HepG2 (cell line): ENCODE measurements at regions not wholly inside any gene's neighbourhood (a gene's known extent, or its start where the extent isn't known, plus 50 kb on each side); places are given as distances from the start of the nearest gene placed in this dataset.

Source experiments
- ATAC-seq: fragments of 200-7000 bp; cut with Tn5 transposase; 3 replicates; pipeline ENCODE4 v1.9.1; 2020; ENCODE audit warnings: mild to moderate bottlenecking, moderate library complexity
- BruUV-seq: library from RNA; stranded (reverse); fragments of 400-500 nt; replicated peaks from 2 replicates; lab custom pipeline; 2021; lab: Mats Ljungman, UMichigan
- CTCF ChIA-PET: fragments of 300-600 bp; formaldehyde crosslinking; extraction: SDS; loops from one replicate; lab custom pipeline; 2021; ENCODE audit warnings: low total read pairs, inconsistent platforms, low intra/inter-chr PET ratio; lab: Yijun Ruan, JAX
- POLR2A ChIA-PET: fragments of 350-600 bp; sonication (Branson Sonifier 250); formaldehyde crosslinking; loops from one replicate; lab custom pipeline; 2020; ENCODE audit warnings: antibody characterized with exemption, inconsistent platforms; lab: Yijun Ruan, JAX
- DNase-seq: peaks from one replicate; pipeline ENCODE4 v3.0.0-alpha.2; 2015; ENCODE audit warnings: low spot score
- FAIRE-seq: peaks from 3 replicates; lab custom pipeline; 2011; peaks lifted over from hg19 to GRCh38; lab: Jason Lieb, UNC
- H2AFZ ChIP-seq: one replicate; pipeline ENCODE4 v1.6.1; 2011; ENCODE audit warnings: low read length, inconsistent platforms
- H3K27ac ChIP-seq: fragments of 300-600 bp; 3 replicates; pipeline ENCODE4 v1.8.0; 2011; ENCODE audit warnings: mixed run types, mild to moderate bottlenecking, mixed read lengths, low read length, inconsistent platforms; ENCODE audit not compliant: insufficient read depth; ENCODE audit errors: extremely low read length
- H3K27me3 ChIP-seq, 2 experiments: fragments of 200-600 bp in 1 of 2; 2 replicates in 1 of 2; 3 replicates in 1 of 2; pipeline versions ENCODE4 v1.6.0 to v1.8.0; 2011; ENCODE audit warnings: low read length in 2 of 2, mild to moderate bottlenecking in 2 of 2, moderate library complexity in 2 of 2, inconsistent platforms in 1 of 2; ENCODE audit not compliant: insufficient read depth in 2 of 2, control insufficient read depth in 1 of 2
- H3K36me3 ChIP-seq, 2 experiments: fragments of 200-600 bp in 1 of 2; replicated peaks in 1 of 2; 2 replicates in 1 of 2; 3 replicates in 1 of 2; pipeline versions ENCODE4 v1.5.1 to v1.8.0; 2011; ENCODE audit warnings: low read length in 2 of 2, inconsistent platforms in 1 of 2; ENCODE audit not compliant: insufficient read depth in 2 of 2, control insufficient read depth in 1 of 2
- H3K4me1 ChIP-seq: 2 replicates; pipeline ENCODE4 v1.5.1; 2012; ENCODE audit warnings: low read length, inconsistent platforms; ENCODE audit not compliant: insufficient read depth
- H3K4me2 ChIP-seq: 2 replicates; pipeline ENCODE4 v1.6.0; 2011; ENCODE audit warnings: low read depth, low read length, inconsistent platforms
- H3K4me3 ChIP-seq, 3 experiments: fragments of 200-600 bp in 1 of 3; sonication (generic), shearing (Covaris generic) in 1 of 3; replicated peaks in 1 of 3; 2 replicates each; pipeline ENCODE4 v1.5.1; 2011 to 2016; ENCODE audit warnings: low read length in 3 of 3, inconsistent platforms in 2 of 3, low read depth in 2 of 3, mild to moderate bottlenecking in 2 of 3, control low read depth in 1 of 3, mixed read lengths in 1 of 3; ENCODE audit not compliant: insufficient read depth in 1 of 3
- H3K79me2 ChIP-seq: one replicate; pipeline ENCODE4 v1.6.1; 2011; ENCODE audit warnings: low read length, inconsistent platforms; ENCODE audit not compliant: insufficient read depth
- H3K9ac ChIP-seq: 2 replicates; pipeline ENCODE4 v1.6.0; 2011; ENCODE audit warnings: mild to moderate bottlenecking, low read depth, low read length, inconsistent platforms; ENCODE audit not compliant: insufficient read depth
- H3K9me3 ChIP-seq: 2 replicates; pipeline ENCODE4 v1.5.1; 2012; ENCODE audit warnings: mild to moderate bottlenecking, low read length
- H4K20me1 ChIP-seq: 2 replicates; pipeline ENCODE4 v1.6.0; 2011; ENCODE audit warnings: inconsistent platforms, mild to moderate bottlenecking, low read length, moderate library complexity; ENCODE audit not compliant: insufficient read depth
- ATAD3A ChIP-seq: sonication (generic); formaldehyde crosslinking; IDR thresholded peaks from 2 replicates; pipeline ENCODE4 v1.4.0; 2020; ENCODE audit warnings: missing genetic modification reagents
- CREB1 ChIP-seq, 2 experiments: fragments of 450-650 bp in 1 of 2; IDR thresholded peaks; 2 replicates each; pipeline ENCODE4 v1.6.1; 2016 to 2017; ENCODE audit warnings: control low read depth in 1 of 2, mild to moderate bottlenecking in 1 of 2, missing compliant biosample characterization in 1 of 2, missing genetic modification characterization in 1 of 2
- FOSL2 ChIP-seq: sonication (generic); formaldehyde crosslinking; IDR thresholded peaks from 2 replicates; pipeline ENCODE4 v1.4.0; 2020; ENCODE audit warnings: missing genetic modification reagents
- GATA4 ChIP-seq: sonication (generic); IDR thresholded peaks from 2 replicates; pipeline ENCODE4 v1.6.1; 2016; ENCODE audit warnings: antibody characterized with exemption, low read depth, borderline replicate concordance
- SALL1 ChIP-seq: sonication (generic); formaldehyde crosslinking; IDR thresholded peaks from 2 replicates; pipeline ENCODE4 v1.8.0; 2022; ENCODE audit warnings: mild to moderate bottlenecking, missing genetic modification reagents
- TAF1 ChIP-seq: sonication (generic); formaldehyde crosslinking; IDR thresholded peaks from 2 replicates; pipeline ENCODE4 v1.4.0; 2020; ENCODE audit warnings: missing genetic modification reagents
- ZBTB3 ChIP-seq: sonication (generic); formaldehyde crosslinking; IDR thresholded peaks from 2 replicates; pipeline ENCODE4 v1.4.0; 2020; ENCODE audit warnings: low read depth, mild to moderate bottlenecking, moderate library complexity, missing genetic modification reagents, borderline replicate concordance
- ZNF274 ChIP-seq: sonication (generic); formaldehyde crosslinking; IDR thresholded peaks from 2 replicates; pipeline ENCODE4 v1.5.1; 2020; ENCODE audit warnings: mild to moderate bottlenecking, missing genetic modification reagents
- ZNF530 ChIP-seq: sonication (generic); formaldehyde crosslinking; IDR thresholded peaks from 2 replicates; pipeline ENCODE4 v1.5.0; 2020; ENCODE audit warnings: low read depth, mild to moderate bottlenecking, missing genetic modification reagents
- ZNF678 ChIP-seq: sonication (generic); formaldehyde crosslinking; IDR thresholded peaks from 2 replicates; pipeline ENCODE4 v1.4.0; 2020; ENCODE audit warnings: mild to moderate bottlenecking, missing genetic modification reagents
- ZNF704 ChIP-seq: sonication (generic); formaldehyde crosslinking; IDR thresholded peaks from 2 replicates; pipeline ENCODE4 v1.8.1; 2023; ENCODE audit warnings: mild to moderate bottlenecking, inconsistent platforms, moderate library complexity, missing genetic modification reagents, borderline replicate concordance
- ZNF781 ChIP-seq: sonication (generic); formaldehyde crosslinking; IDR thresholded peaks from 2 replicates; pipeline ENCODE4 v1.5.1; 2020; ENCODE audit warnings: borderline replicate concordance, mild to moderate bottlenecking, missing genetic modification reagents; ENCODE audit errors: not compliant biosample characterization
- ZNF83 ChIP-seq: sonication (generic); formaldehyde crosslinking; IDR thresholded peaks from 2 replicates; pipeline ENCODE4 v1.4.0; 2020; ENCODE audit warnings: missing genetic modification reagents, mild to moderate bottlenecking, borderline replicate concordance
- WGBS: methylation state at CpG from one replicate; pipeline ENCODE4 v1.1.6; 2017; ENCODE audit warnings: low lambda C conversion rate; 5-methylcytosine and 5-hydroxymethylcytosine counted together
- in situ Hi-C: cut with HindIII; loops from 2 replicates; pipeline ENCODE4 v1.10.0; 2017; ENCODE audit warnings: low pct_unique_long_range_greater_than_20kb; ENCODE audit not compliant: extremely low pct_ligation_motif_present
- intact Hi-C: fragments of 100-400 bp; cut with micrococcal nuclease; formaldehyde crosslinking; loops from one replicate; pipeline ENCODE4 v1.10.0; 2022; ENCODE audit not compliant: unreplicated experiment
- TF ChIP-seq, protein P1 (sequence below): IDR thresholded peaks from 2 replicates; pipeline ENCODE4 v1.4.0; 2020; ENCODE audit warnings: mild to moderate bottlenecking, missing genetic modification reagents
- TF ChIP-seq, protein P2 (sequence below): sonication (generic); formaldehyde crosslinking; IDR thresholded peaks from 2 replicates; pipeline ENCODE4 v1.8.1; 2022; ENCODE audit warnings: mild to moderate bottlenecking, missing genetic modification reagents
- TF ChIP-seq, protein P3 (sequence below): sonication (generic); formaldehyde crosslinking; IDR thresholded peaks from 2 replicates; pipeline ENCODE4 v1.9.0; 2021; ENCODE audit warnings: missing genetic modification reagents, borderline replicate concordance

GRCh38 chr13:53775807-53776206, 747.2 kb downstream of the OLFM4 start:
- Histone ChIP-seq H4K20me1 (no peaks in the 10 kb centered on the region), H3K27ac (no peak overlapping the region), H3K27me3 (no peaks in the 10 kb centered on the region), H2AFZ (no peak overlapping the region), H3K9me3 (peaks cover 11% of the 10 kb centered on the region), H3K4me1 (no peaks in the 10 kb centered on the region), H3K9ac (no peak overlapping the region), H3K79me2 (no peaks in the 10 kb centered on the region), H3K4me3 (no peak overlapping the region), H3K36me3 (no peaks in the 10 kb centered on the region), H3K4me2 (no peak overlapping the region)
- FAIRE-seq, result no peak
- ChIA-PET POLR2A (no interaction called here), CTCF (no interaction called here)
- WGBS, result 3% methylated on average over 1 of the region's 1 CpG
- intact Hi-C loops (no loop called here), in situ Hi-C loops (no loop called here)
- no peak for DNase-seq
- no TSS peak for BruUV-seq
- ATAC-seq, result no peak
- TF ChIP-seq TAF1 (CRISPR knock-in tag) (no peak), ZNF781 (CRISPR knock-in tag) (no peak), ZNF704 (CRISPR knock-in tag) (no peak), ZBTB3 (CRISPR knock-in tag) (no peak), ZNF274 (CRISPR knock-in tag) (no peak), FOSL2 (no peak), ZNF530 (CRISPR knock-in tag) (no peak), GATA4 (no peak), ATAD3A (CRISPR knock-in tag) (no peak), ZNF83 (CRISPR knock-in tag) (no peak), SALL1 (CRISPR knock-in tag) (no peak), CREB1 (IDR thresholded peaks at IDR 0.05) (no peak), CREB1 (CRISPR knock-in tag; IDR thresholded peaks at IDR 0.05) (no peak), ZNF678 (no peak)
- TF ChIP-seq, protein P1, sequence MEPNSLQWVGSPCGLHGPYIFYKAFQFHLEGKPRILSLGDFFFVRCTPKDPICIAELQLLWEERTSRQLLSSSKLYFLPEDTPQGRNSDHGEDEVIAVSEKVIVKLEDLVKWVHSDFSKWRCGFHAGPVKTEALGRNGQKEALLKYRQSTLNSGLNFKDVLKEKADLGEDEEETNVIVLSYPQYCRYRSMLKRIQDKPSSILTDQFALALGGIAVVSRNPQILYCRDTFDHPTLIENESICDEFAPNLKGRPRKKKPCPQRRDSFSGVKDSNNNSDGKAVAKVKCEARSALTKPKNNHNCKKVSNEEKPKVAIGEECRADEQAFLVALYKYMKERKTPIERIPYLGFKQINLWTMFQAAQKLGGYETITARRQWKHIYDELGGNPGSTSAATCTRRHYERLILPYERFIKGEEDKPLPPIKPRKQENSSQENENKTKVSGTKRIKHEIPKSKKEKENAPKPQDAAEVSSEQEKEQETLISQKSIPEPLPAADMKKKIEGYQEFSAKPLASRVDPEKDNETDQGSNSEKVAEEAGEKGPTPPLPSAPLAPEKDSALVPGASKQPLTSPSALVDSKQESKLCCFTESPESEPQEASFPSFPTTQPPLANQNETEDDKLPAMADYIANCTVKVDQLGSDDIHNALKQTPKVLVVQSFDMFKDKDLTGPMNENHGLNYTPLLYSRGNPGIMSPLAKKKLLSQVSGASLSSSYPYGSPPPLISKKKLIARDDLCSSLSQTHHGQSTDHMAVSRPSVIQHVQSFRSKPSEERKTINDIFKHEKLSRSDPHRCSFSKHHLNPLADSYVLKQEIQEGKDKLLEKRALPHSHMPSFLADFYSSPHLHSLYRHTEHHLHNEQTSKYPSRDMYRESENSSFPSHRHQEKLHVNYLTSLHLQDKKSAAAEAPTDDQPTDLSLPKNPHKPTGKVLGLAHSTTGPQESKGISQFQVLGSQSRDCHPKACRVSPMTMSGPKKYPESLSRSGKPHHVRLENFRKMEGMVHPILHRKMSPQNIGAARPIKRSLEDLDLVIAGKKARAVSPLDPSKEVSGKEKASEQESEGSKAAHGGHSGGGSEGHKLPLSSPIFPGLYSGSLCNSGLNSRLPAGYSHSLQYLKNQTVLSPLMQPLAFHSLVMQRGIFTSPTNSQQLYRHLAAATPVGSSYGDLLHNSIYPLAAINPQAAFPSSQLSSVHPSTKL, result no peak
- TF ChIP-seq, protein P2, sequence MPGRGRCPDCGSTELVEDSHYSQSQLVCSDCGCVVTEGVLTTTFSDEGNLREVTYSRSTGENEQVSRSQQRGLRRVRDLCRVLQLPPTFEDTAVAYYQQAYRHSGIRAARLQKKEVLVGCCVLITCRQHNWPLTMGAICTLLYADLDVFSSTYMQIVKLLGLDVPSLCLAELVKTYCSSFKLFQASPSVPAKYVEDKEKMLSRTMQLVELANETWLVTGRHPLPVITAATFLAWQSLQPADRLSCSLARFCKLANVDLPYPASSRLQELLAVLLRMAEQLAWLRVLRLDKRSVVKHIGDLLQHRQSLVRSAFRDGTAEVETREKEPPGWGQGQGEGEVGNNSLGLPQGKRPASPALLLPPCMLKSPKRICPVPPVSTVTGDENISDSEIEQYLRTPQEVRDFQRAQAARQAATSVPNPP, result no peak
- TF ChIP-seq, protein P3, sequence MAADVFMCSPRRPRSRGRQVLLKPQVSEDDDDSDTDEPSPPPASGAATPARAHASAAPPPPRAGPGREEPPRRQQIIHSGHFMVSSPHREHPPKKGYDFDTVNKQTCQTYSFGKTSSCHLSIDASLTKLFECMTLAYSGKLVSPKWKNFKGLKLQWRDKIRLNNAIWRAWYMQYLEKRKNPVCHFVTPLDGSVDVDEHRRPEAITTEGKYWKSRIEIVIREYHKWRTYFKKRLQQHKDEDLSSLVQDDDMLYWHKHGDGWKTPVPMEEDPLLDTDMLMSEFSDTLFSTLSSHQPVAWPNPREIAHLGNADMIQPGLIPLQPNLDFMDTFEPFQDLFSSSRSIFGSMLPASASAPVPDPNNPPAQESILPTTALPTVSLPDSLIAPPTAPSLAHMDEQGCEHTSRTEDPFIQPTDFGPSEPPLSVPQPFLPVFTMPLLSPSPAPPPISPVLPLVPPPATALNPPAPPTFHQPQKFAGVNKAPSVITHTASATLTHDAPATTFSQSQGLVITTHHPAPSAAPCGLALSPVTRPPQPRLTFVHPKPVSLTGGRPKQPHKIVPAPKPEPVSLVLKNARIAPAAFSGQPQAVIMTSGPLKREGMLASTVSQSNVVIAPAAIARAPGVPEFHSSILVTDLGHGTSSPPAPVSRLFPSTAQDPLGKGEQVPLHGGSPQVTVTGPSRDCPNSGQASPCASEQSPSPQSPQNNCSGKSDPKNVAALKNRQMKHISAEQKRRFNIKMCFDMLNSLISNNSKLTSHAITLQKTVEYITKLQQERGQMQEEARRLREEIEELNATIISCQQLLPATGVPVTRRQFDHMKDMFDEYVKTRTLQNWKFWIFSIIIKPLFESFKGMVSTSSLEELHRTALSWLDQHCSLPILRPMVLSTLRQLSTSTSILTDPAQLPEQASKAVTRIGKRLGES (CRISPR knock-in tag), result no peak
